SK-N-SH (cell line): ENCODE measurements at regions not wholly inside any gene's neighbourhood (a gene's known extent, or its start where the extent isn't known, plus 50 kb on each side); places are given as distances from the start of the nearest gene placed in this dataset.

Source experiments
- CTCF ChIA-PET: fragments of 300-600, 350-600 bp; formaldehyde crosslinking; extraction: SDS; loops from one replicate; lab custom pipeline; 2021; lab: Yijun Ruan, JAX
- POLR2A ChIA-PET: fragments of 350-600 bp; sonication (Branson Sonifier 250); formaldehyde crosslinking; extraction: SDS; loops from one replicate; lab custom pipeline; 2020; ENCODE audit warnings: antibody characterized with exemption, inconsistent platforms; lab: Yijun Ruan, JAX
- DNase-seq: peaks from one replicate; pipeline ENCODE4 v3.0.0; 2012
- H2AFZ ChIP-seq: fragments of 200-600 bp; sonication (generic); 2 replicates; pipeline ENCODE4 v1.8.1; 2016; ENCODE audit warnings: antibody characterized with exemption, mild to moderate bottlenecking, low read depth
- H3F3A ChIP-seq: fragments of 200-600 bp; sonication (generic); replicated peaks from 2 replicates; pipeline ENCODE3; 2016; ENCODE audit warnings: antibody characterized with exemption, mild to moderate bottlenecking; ENCODE audit not compliant: insufficient read depth
- H3K27ac ChIP-seq, 2 experiments: fragments of 200-500 bp in 1 of 2; fragments of 200-600 bp in 1 of 2; sonication (Bioruptor generic) in 1 of 2; sonication (generic), shearing (Covaris generic) in 1 of 2; 2 replicates each; pipeline versions ENCODE4 v1.5.1 to v1.6.1; 2014 to 2016; ENCODE audit warnings: low read depth in 2 of 2, inconsistent platforms in 1 of 2, low read length in 1 of 2, mild to moderate bottlenecking in 1 of 2, mixed read lengths in 1 of 2
- H3K27me3 ChIP-seq: fragments of 200-600 bp; sonication (generic), shearing (Covaris generic); 2 replicates; pipeline ENCODE4 v1.6.1; 2016; ENCODE audit warnings: mixed run types; ENCODE audit not compliant: insufficient read depth
- H3K36me3 ChIP-seq, 2 experiments: fragments of 200-500 bp in 1 of 2; fragments of 200-600 bp in 1 of 2; sonication (Bioruptor generic) in 1 of 2; sonication (generic) in 1 of 2; replicated peaks in 1 of 2; 2 replicates each; pipeline versions ENCODE3 to v1.5.1; 2014 to 2016; ENCODE audit warnings: low read length in 1 of 2, mild to moderate bottlenecking in 1 of 2; ENCODE audit not compliant: insufficient read depth in 2 of 2, control insufficient read depth in 1 of 2
- H3K4me1 ChIP-seq, 2 experiments: fragments of 200-500 bp in 1 of 2; fragments of 200-600 bp in 1 of 2; sonication (Bioruptor generic) in 1 of 2; sonication (generic), shearing (Covaris generic) in 1 of 2; 2 replicates each; pipeline versions ENCODE4 v1.5.1 to v1.6.1; 2014 to 2016; ENCODE audit warnings: low read depth in 1 of 2, low read length in 1 of 2, mixed run types in 1 of 2; ENCODE audit not compliant: insufficient read depth in 2 of 2, control insufficient read depth in 1 of 2
- H3K4me2 ChIP-seq: fragments of 200-600 bp; sonication (generic), shearing (Covaris generic); 2 replicates; pipeline ENCODE4 v1.6.1; 2017; ENCODE audit warnings: mixed run types
- H3K4me3 ChIP-seq, 2 experiments: fragments of 200-500 bp in 1 of 2; fragments of 200-600 bp in 1 of 2; sonication (Bioruptor generic) in 1 of 2; sonication (generic), shearing (Covaris generic) in 1 of 2; 2 replicates each; pipeline versions ENCODE4 v1.5.1 to v1.8.1; 2014 to 2016; ENCODE audit warnings: low read depth in 2 of 2, inconsistent platforms in 1 of 2, low read length in 1 of 2, mild to moderate bottlenecking in 1 of 2, mixed read lengths in 1 of 2, moderate library complexity in 1 of 2
- H3K79me2 ChIP-seq: fragments of 200-600 bp; sonication (generic); 2 replicates; pipeline ENCODE4 v1.8.1; 2017; ENCODE audit warnings: mild to moderate bottlenecking; ENCODE audit not compliant: insufficient read depth
- H3K9ac ChIP-seq: fragments of 200-600 bp; sonication (generic); 2 replicates; pipeline ENCODE4 v1.6.1; 2017; ENCODE audit warnings: mixed run types
- H3K9me2 ChIP-seq: fragments of 200-600 bp; sonication (generic); 2 replicates; pipeline ENCODE4 v1.6.1; 2017; ENCODE audit warnings: mixed run types
- H3K9me3 ChIP-seq: fragments of 200-600 bp; sonication (generic); 2 replicates; pipeline ENCODE4 v1.6.1; 2017; ENCODE audit warnings: mixed run types, mild to moderate bottlenecking, moderate library complexity
- H4K20me1 ChIP-seq: fragments of 200-600 bp; sonication (generic); 2 replicates; pipeline ENCODE4 v1.6.1; 2017; ENCODE audit warnings: mild to moderate bottlenecking, mixed run types; ENCODE audit not compliant: insufficient read depth
- JUND ChIP-seq: IDR thresholded peaks from 2 replicates; pipeline ENCODE4 v1.4.0; 2012
- MEF2A ChIP-seq: IDR thresholded peaks from 2 replicates; pipeline ENCODE4 v1.4.0; 2012; ENCODE audit warnings: low read depth, borderline replicate concordance
- NFIC ChIP-seq: IDR thresholded peaks from 2 replicates; pipeline ENCODE4 v1.4.0; 2012; ENCODE audit warnings: borderline replicate concordance
- POLR2AphosphoS5 ChIP-seq: IDR thresholded peaks from 2 replicates; pipeline ENCODE4 v1.6.1; 2012; ENCODE audit warnings: low read depth, low read length
- RAD21 ChIP-seq: IDR thresholded peaks from 2 replicates; pipeline ENCODE4 v1.6.1; 2012; ENCODE audit warnings: mild to moderate bottlenecking, low read length
- RCOR1 ChIP-seq: fragments of 150-350 bp; IDR thresholded peaks from 2 replicates; pipeline ENCODE4 v1.6.1; 2017; ENCODE audit warnings: antibody characterized with exemption, low read length
- RFX5 ChIP-seq: IDR thresholded peaks from 2 replicates; pipeline ENCODE4 v1.6.1; 2012; ENCODE audit warnings: mild to moderate bottlenecking, improper control_type of control experiment, low read length
- SIN3A ChIP-seq: IDR thresholded peaks from 2 replicates; pipeline ENCODE4 v1.6.1; 2012; ENCODE audit warnings: low read depth, mild to moderate bottlenecking, low read length, moderate library complexity, borderline replicate concordance
- WGBS: methylation state at CpG from one replicate; pipeline ENCODE4 v1.1.6; 2017; ENCODE audit warnings: low lambda C conversion rate; 5-methylcytosine and 5-hydroxymethylcytosine counted together
- TF ChIP-seq, protein P1 (sequence below): IDR thresholded peaks from 2 replicates; pipeline ENCODE4 v1.6.1; 2012; ENCODE audit warnings: mild to moderate bottlenecking, low read depth, low read length, moderate library complexity
- TF ChIP-seq, protein P2 (sequence below): IDR thresholded peaks from 2 replicates; pipeline ENCODE4 v1.4.0; 2012; ENCODE audit warnings: low read depth, borderline replicate concordance

DNA sequence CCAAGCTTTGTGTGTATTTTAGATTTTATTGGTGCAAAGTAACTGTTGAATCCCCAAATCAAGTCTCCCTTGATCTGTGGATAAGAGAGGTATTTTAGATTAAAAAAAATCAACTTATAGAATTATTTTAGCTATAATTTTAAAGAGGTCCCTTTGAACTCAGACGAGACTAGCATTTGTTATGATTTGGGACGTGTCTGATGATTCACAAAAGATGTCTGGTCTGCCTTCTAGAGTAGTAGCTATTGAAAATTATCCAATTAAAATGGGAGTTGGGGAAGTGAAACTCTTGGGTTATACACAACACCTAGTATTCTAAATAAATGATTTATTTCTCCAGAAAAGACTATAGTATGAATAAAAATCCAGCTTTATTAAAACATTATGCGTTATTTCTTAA is 227.9 kb upstream of the GRIA4 start:
- CTCF ChIA-PET: no interaction called here
- Histone ChIP-seq H3K27me3 (no peaks in the 10 kb centered on the region), H3K9ac (no peak overlapping the region), H3K4me3 (no peak overlapping the region), H3K36me3 (no peaks in the 10 kb centered on the region), H3K9me3 (no peaks in the 10 kb centered on the region), H3K9me2 (no peaks in the 10 kb centered on the region), H2AFZ (no peak overlapping the region), H3K4me1 (no peaks in the 10 kb centered on the region), H3K4me2 (no peak overlapping the region), H3F3A (no peaks in the 10 kb centered on the region), H4K20me1 (no peaks in the 10 kb centered on the region), H3K27ac (no peak overlapping the region), H3K79me2 (no peaks in the 10 kb centered on the region)
- DNase-seq: no peak
- 55% methylated on average over 3 of the region's 3 CpGs for WGBS
- POLR2A ChIA-PET: no interaction called here
- TF ChIP-seq SIN3A (no peak), JUND (no peak), RFX5 (no peak), RAD21 (no peak), RCOR1 (no peak)

DNA sequence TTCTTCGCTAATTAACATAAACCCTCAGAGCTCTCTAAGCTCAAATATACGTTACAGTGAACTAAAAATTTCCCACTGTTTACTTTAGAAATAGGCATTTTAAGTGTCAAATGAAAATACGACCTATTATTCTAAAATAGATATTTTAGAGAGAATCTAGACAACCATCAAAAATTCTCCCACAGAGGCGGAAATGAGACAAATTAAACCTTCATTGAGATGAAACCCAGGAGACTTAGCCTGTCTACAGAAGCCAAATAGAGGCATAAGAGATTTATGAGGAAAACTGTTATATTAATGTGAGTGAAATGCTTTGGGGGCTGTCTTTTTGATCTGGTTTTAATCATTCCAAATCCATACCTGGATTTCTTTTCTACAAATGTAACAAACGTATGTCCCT is 232.0 kb upstream of the GRIA4 start:
- H3K4me3 ChIP-seq: no peak overlapping the region
- ChIA-PET POLR2A (no interaction called here), CTCF (no interaction called here)
- TF ChIP-seq, protein P1, sequence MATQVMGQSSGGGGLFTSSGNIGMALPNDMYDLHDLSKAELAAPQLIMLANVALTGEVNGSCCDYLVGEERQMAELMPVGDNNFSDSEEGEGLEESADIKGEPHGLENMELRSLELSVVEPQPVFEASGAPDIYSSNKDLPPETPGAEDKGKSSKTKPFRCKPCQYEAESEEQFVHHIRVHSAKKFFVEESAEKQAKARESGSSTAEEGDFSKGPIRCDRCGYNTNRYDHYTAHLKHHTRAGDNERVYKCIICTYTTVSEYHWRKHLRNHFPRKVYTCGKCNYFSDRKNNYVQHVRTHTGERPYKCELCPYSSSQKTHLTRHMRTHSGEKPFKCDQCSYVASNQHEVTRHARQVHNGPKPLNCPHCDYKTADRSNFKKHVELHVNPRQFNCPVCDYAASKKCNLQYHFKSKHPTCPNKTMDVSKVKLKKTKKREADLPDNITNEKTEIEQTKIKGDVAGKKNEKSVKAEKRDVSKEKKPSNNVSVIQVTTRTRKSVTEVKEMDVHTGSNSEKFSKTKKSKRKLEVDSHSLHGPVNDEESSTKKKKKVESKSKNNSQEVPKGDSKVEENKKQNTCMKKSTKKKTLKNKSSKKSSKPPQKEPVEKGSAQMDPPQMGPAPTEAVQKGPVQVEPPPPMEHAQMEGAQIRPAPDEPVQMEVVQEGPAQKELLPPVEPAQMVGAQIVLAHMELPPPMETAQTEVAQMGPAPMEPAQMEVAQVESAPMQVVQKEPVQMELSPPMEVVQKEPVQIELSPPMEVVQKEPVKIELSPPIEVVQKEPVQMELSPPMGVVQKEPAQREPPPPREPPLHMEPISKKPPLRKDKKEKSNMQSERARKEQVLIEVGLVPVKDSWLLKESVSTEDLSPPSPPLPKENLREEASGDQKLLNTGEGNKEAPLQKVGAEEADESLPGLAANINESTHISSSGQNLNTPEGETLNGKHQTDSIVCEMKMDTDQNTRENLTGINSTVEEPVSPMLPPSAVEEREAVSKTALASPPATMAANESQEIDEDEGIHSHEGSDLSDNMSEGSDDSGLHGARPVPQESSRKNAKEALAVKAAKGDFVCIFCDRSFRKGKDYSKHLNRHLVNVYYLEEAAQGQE: no peak
- TF ChIP-seq NFIC (no peak), MEF2A (no peak), JUND (no peak), POLR2AphosphoS5 (no peak)
- TF ChIP-seq, protein P2, sequence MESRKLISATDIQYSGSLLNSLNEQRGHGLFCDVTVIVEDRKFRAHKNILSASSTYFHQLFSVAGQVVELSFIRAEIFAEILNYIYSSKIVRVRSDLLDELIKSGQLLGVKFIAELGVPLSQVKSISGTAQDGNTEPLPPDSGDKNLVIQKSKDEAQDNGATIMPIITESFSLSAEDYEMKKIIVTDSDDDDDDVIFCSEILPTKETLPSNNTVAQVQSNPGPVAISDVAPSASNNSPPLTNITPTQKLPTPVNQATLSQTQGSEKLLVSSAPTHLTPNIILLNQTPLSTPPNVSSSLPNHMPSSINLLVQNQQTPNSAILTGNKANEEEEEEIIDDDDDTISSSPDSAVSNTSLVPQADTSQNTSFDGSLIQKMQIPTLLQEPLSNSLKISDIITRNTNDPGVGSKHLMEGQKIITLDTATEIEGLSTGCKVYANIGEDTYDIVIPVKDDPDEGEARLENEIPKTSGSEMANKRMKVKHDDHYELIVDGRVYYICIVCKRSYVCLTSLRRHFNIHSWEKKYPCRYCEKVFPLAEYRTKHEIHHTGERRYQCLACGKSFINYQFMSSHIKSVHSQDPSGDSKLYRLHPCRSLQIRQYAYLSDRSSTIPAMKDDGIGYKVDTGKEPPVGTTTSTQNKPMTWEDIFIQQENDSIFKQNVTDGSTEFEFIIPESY: no peak
- no peaks in the 10 kb centered on the region for H3K27me3 ChIP-seq
- no peak overlapping the region for H3K27ac ChIP-seq
- H2AFZ ChIP-seq: no peak overlapping the region
- no peaks in the 10 kb centered on the region for H3K36me3 ChIP-seq
- H3K9ac ChIP-seq: no peak overlapping the region
- no peaks in the 10 kb centered on the region for H3K9me2 ChIP-seq
- no peak for DNase-seq
- WGBS: 48% methylated on average over 5 of the region's 5 CpGs
- no peak overlapping the region for H3K4me2 ChIP-seq
- no peaks in the 10 kb centered on the region for H3K4me1 ChIP-seq
- H3F3A ChIP-seq: no peaks in the 10 kb centered on the region
- H3K9me3 ChIP-seq: no peaks in the 10 kb centered on the region
- H3K79me2 ChIP-seq: no peaks in the 10 kb centered on the region
- H4K20me1 ChIP-seq: no peaks in the 10 kb centered on the region
